OCI-LY7 (cell line): ENCODE measurements at regions not wholly inside any gene's neighbourhood (a gene's known extent, or its start where the extent isn't known, plus 50 kb on each side); places are given as distances from the start of the nearest gene placed in this dataset.

Experiments used
- BruUV-seq: library from RNA; stranded (reverse); fragments of 400-500 nt; replicated peaks from 2 replicates; lab custom pipeline; 2021; lab: Mats Ljungman, UMichigan
- CTCF ChIA-PET: fragments of 300-600 bp; sonication (Branson Sonifier 250); formaldehyde crosslinking; loops from one replicate; lab custom pipeline; 2022; ENCODE audit warnings: antibody characterized with exemption; ENCODE audit not compliant: unreplicated experiment; lab: Charles Lee
- POLR2A ChIA-PET: fragments of 300-600 bp; sonication (Branson Sonifier 250); formaldehyde crosslinking; loops from one replicate; lab custom pipeline; 2022; ENCODE audit warnings: antibody characterized with exemption; lab: Charles Lee
- DNase-seq: peaks from one replicate; pipeline ENCODE4 v3.0.0-alpha.2; 2015; ENCODE audit warnings: low spot score
- H2AFZ ChIP-seq: fragments of 200-600 bp; sonication (generic), shearing (Covaris generic); 2 replicates; pipeline ENCODE4 v1.6.1; 2014; ENCODE audit warnings: mild to moderate bottlenecking, antibody characterized with exemption, low read length, moderate library complexity
- H3K27ac ChIP-seq: fragments of 200-600 bp; sonication (generic); 2 replicates; pipeline ENCODE4 v1.5.1; 2014; ENCODE audit warnings: mixed run types, low read depth, mild to moderate bottlenecking, moderate library complexity, low read length, inconsistent platforms; ENCODE audit not compliant: poor library complexity, severe bottlenecking
- H3K36me3 ChIP-seq: fragments of 200-600 bp; sonication (generic); 2 replicates; pipeline ENCODE4 v1.6.1; 2014; ENCODE audit warnings: mild to moderate bottlenecking, antibody characterized with exemption, low read length, moderate library complexity, mixed read lengths; ENCODE audit not compliant: insufficient read depth
- H3K4me1 ChIP-seq: fragments of 200-600 bp; sonication (generic); 2 replicates; pipeline ENCODE4 v1.5.1; 2014; ENCODE audit warnings: mild to moderate bottlenecking, low read length; ENCODE audit not compliant: insufficient read depth, poor library complexity, severe bottlenecking
- H3K4me2 ChIP-seq: fragments of 200-600 bp; sonication (generic); 2 replicates; pipeline ENCODE4 v1.6.1; 2014; ENCODE audit warnings: mild to moderate bottlenecking, low read length
- H3K4me3 ChIP-seq: fragments of 200-600 bp; sonication (generic); 2 replicates; pipeline ENCODE4 v1.5.1; 2014; ENCODE audit warnings: mild to moderate bottlenecking, low read depth, low read length; ENCODE audit not compliant: poor library complexity, severe bottlenecking
- H3K79me2 ChIP-seq: fragments of 200-600 bp; sonication (generic); 2 replicates; pipeline ENCODE4 v1.6.1; 2016; ENCODE audit warnings: low read depth, mild to moderate bottlenecking, low read length, moderate library complexity, mixed read lengths; ENCODE audit not compliant: insufficient read depth
- H3K9me2 ChIP-seq: fragments of 200-600 bp; sonication (generic); 2 replicates; pipeline ENCODE4 v1.6.1; 2016; ENCODE audit warnings: mild to moderate bottlenecking, low read length, mixed read lengths; ENCODE audit not compliant: insufficient read depth
- H3K9me3 ChIP-seq: fragments of 200-600 bp; sonication (generic); 2 replicates; pipeline ENCODE4 v1.6.1; 2014; ENCODE audit warnings: mild to moderate bottlenecking, mixed run types, low read length, mixed read lengths
- H4K20me1 ChIP-seq: fragments of 200-600 bp; sonication (generic); 2 replicates; pipeline ENCODE4 v1.6.1; 2014; ENCODE audit warnings: mild to moderate bottlenecking, antibody characterized with exemption, low read length, moderate library complexity, mixed read lengths; ENCODE audit not compliant: insufficient read depth
- CTCF ChIP-seq: fragments of 200-600 bp; sonication (generic); conservative IDR thresholded peaks from 2 replicates; pipeline ENCODE4 v1.5.1; 2014; ENCODE audit warnings: mild to moderate bottlenecking, antibody characterized with exemption, low read length, moderate library complexity, mixed read lengths
- EZH2phosphoT487 ChIP-seq: fragments of 200-600 bp; sonication (generic); IDR thresholded peaks from 2 replicates; pipeline ENCODE4 v1.6.1; 2018; ENCODE audit warnings: low read depth, borderline replicate concordance, mild to moderate bottlenecking, mixed run types, antibody characterized with exemption, low read length, moderate library complexity, mixed read lengths
- intact Hi-C: fragments of 100-400 bp; cut with micrococcal nuclease; formaldehyde crosslinking; loops from one replicate; pipeline ENCODE4 v1.10.0; 2022; ENCODE audit not compliant: unreplicated experiment

GRCh38 chr15:57885435-57885834 is 178.9 kb downstream of the POLR2M start:
- CTCF ChIA-PET, result no interaction called here

GRCh38 chr15:57887825-57888224 is 177.7 kb downstream of the ALDH1A2 start:
- Histone ChIP-seq H3K4me2 (no peak overlapping the region), H2AFZ (no peak overlapping the region), H3K36me3 (no peaks in the 10 kb centered on the region), H3K4me3 (no peak overlapping the region), H3K27ac (no peak overlapping the region), H3K9me3 (no peaks in the 10 kb centered on the region), H3K79me2 (no peaks in the 10 kb centered on the region), H3K4me1 (no peaks in the 10 kb centered on the region), H4K20me1 (no peaks in the 10 kb centered on the region), H3K9me2 (no peaks in the 10 kb centered on the region)
- no peak for DNase-seq
- no TSS peak for BruUV-seq
- intact Hi-C loops, result no loop called here
- CTCF ChIA-PET, result no interaction called here
- POLR2A ChIA-PET, result no interaction called here
- TF ChIP-seq CTCF, result no peak
- TF ChIP-seq EZH2phosphoT487, result no peak

More at GRCh38 chr15:57885435-57885834, 178.9 kb downstream of the POLR2M start:
- H3K36me3 ChIP-seq, result no peaks in the 10 kb centered on the region
- no peak overlapping the region for H3K4me2 ChIP-seq
- DNase-seq, result no peak
- no peak for TF ChIP-seq EZH2phosphoT487
- no peak for TF ChIP-seq CTCF
- intact Hi-C loops, result no loop called here
- no peaks in the 10 kb centered on the region for H3K9me2 ChIP-seq
- no peak overlapping the region for H3K4me3 ChIP-seq
- no peaks in the 10 kb centered on the region for H3K9me3 ChIP-seq
- POLR2A ChIA-PET, result no interaction called here
- no peaks in the 10 kb centered on the region for H3K79me2 ChIP-seq
- no peak overlapping the region for H2AFZ ChIP-seq
- no peak overlapping the region for H3K27ac ChIP-seq
- H4K20me1 ChIP-seq, result no peaks in the 10 kb centered on the region
- H3K4me1 ChIP-seq, result no peaks in the 10 kb centered on the region
- no TSS peak for BruUV-seq

- Histone ChIP-seq H3K27ac (no peak overlapping the region), H3K9me2 (no peaks in the 10 kb centered on the region), H3K9me3 (no peaks in the 10 kb centered on the region), H3K4me2 (no peak overlapping the region), H3K4me3 (no peak overlapping the region), H2AFZ (no peak overlapping the region), H4K20me1 (no peaks in the 10 kb centered on the region), H3K4me1 (no peaks in the 10 kb centered on the region), H3K79me2 (no peaks in the 10 kb centered on the region), H3K36me3 (no peaks in the 10 kb centered on the region)
- CTCF ChIA-PET, result no interaction called here
- DNase-seq, result no peak
- TF ChIP-seq CTCF (no peak), EZH2phosphoT487 (no peak)
- intact Hi-C loops, result no loop called here
- POLR2A ChIA-PET, result interaction anchor here (0.6 to 0.7 kb wide), 3 partner anchors 17 to 167 kb away, joined by 4 to 6 read pairs (median 5); no protein-coding TSS in a partner anchor
- no TSS peak for BruUV-seq
Measured at GRCh38 chr15:57890351-57890750, 175.2 kb downstream of the ALDH1A2 start.
